LoVo (cell line): ENCODE measurements at regions not wholly inside any gene's neighbourhood (a gene's known extent, or its start where the extent isn't known, plus 50 kb on each side); places are given as distances from the start of the nearest gene placed in this dataset.

Experiments used
- DNase-seq: peaks from one replicate; pipeline ENCODE4 v3.0.0-alpha.2; 2016; ENCODE audit warnings: low spot score

GRCh38 chr2:172153156-172153555 is 50.5 kb upstream of the DLX2 start:
- no peak for DNase-seq

GRCh38 chr2:172153757-172154156 is 51.1 kb upstream of the DLX2 start:
- no peak for DNase-seq

DNA sequence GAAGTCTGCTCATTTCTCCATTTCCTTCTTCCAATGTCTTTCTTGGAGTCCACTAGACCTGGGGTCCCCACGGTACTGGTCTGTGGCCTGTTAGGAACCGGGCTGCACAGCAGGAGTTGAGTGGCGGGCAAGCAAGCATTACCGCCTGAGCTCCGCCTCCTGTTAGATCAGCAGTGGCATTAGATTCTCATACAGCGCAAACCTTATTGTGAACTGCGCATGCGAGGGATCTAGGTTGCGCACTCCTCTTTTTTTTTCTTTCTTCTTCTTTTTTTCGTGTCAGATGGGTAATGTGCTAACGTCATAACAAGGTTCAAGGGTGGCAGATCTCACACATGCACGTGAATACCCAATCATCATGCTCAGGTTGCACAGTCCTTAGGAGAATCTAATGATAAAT is 53.1 kb upstream of the DLX2 start:
- DNase-seq, result no peak

DNA sequence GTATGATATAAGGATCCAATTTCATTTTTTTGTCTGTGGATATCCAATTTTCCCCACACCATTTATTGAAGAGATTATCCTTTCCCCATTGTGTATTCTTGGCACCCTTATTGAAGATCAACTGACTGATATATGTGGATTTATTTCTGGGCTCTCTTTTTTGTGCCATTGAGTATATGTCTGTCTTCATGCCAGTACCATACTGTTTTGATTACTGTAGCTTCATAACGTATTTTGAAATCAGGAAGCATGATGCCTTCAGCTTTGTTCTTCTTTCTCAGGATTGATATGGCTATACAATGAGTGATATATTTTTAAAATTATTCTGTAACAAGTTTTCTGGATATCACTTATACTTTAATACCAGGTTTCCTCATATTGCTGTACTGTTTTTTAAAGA is 58.1 kb upstream of the DLX2 start:
- DNase-seq, result no peak

DNA sequence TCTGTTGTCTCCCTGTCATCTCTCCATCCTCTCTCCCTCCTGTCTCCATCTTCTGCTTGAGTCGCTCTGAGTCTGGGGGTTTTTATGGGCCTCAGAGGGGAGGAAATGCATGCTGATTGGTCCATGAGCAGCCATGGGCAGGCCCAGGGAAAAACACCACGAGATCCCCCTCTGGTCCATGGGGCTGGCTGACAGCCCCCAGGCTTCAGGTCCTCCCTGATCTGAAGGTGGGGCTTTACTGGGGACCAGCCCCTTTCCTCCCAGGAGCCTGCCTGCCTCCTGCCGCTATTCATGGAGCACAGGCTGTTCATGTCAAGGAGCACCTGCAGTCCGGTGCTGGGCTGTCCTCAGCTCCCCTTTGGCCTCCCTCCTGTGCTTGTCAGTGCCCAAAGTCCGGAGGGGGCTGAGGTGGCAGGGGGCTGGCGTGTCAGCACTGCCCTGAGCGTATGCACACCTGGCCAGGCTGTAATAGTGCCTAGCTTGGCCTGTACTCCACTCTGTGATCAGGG is 59.6 kb upstream of the DLX2 start:
- no peak for DNase-seq

- no peak for DNase-seq
Observed at GRCh38 chr2:172162739-172163336, 60.1 kb upstream of the DLX2 start.

GRCh38 chr2:172168917-172169346 is 66.2 kb upstream of the DLX2 start:
- peak; percentile 22 for DNase-seq

DNA sequence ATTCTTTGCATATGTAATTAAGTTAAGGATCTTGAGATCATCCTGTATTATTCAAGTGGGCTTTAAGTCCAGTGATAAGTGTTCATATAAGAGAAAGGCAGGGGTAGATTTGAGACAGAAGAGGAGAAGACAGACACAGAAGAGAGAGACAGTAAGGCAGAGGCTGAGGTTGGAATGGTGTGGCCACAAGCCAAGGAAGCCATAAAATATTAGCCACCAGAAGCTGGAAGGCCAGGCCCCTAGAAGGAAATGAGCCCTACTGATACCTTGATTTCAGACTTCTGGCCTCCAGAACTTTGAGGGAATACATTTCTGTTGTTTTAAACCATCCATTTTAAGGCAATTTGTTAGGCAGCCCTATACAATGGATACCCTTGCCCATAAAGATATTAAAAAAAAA is 66.9 kb upstream of the DLX2 start:
- peak; percentile 45 for DNase-seq

DNA sequence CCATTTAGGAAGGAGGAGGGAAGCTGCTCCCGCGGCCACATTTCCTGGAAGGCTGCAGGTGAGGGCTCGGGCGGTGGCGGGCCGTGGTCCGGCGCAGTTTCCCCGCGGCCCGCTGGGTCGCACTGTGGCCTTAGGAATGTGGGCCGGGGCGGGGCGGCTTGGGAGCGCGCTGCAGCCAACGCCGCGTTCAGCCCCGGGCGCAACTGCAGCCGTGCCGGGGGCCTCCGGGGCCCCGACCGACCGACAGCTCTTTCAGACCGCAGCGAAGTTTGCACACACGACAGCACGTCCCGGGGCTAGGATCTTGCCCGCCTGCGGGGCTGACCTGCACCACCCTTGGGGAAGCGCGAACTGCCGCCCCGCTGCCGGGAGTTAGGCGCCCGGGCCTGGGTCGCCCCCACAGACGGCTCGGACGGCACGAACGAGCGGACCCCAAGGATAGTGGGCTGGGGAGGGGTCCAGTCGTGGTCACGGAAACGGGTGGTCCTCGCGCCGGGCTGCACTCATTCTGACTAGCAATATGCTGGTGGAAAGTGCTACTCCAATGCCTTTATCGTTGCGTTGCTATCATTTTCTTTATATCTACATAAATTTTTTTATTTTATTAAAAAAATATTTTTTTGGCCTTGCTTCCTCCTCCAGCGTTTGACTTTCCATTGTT is 69.9 kb upstream of the DLX2 start:
- DNase-seq, result peak; percentile 88

DNA sequence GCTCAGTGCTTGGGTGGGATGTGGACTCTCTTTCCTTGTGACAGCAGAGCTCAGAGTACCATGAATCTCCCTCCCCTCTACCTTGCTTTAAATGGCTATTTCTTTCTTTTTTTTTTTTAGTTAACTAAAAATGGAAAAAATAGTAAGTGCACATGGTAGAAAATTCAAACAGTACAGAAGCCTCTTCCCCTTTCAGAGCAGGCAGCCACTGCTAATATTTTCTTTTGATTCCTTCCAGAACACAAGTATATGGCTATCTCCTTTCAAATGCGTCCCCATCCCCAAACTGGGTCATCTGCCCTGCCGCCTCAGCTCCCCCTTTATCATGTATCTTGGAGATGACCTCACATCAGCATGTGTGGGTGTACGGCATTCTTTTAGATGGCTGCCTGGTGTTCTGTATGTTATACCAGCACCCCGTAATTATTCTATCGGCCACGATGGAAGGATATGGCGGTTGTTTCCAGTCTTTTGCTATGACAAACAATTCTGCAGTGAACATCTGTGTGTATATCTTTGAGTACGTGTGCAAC is 70.5 kb upstream of the DLX2 start:
- no peak for DNase-seq

- DNase-seq, result no peak
Observed at GRCh38 chr2:172177581-172177980, 74.9 kb upstream of the DLX2 start.

DNA sequence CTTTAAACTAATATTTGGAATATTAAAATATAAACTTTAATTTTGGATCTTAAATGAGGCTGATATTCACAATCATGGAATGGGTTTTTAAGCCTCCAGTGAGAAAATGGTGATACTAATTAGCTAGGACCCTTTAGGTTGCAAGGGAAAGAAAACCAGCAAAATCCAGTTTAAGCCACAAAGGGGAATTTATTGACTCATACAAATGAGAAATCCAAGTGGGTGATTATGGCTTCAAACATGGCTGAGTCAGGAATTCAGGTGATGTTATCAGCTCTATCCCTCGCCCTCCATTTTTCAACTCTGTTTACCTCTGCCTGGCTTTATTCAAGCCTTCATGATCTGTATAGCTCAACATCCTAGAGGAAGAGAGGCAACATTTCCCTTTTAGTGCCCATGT is 75.3 kb upstream of the DLX2 start:
- DNase-seq, result peak; percentile 36

DNA sequence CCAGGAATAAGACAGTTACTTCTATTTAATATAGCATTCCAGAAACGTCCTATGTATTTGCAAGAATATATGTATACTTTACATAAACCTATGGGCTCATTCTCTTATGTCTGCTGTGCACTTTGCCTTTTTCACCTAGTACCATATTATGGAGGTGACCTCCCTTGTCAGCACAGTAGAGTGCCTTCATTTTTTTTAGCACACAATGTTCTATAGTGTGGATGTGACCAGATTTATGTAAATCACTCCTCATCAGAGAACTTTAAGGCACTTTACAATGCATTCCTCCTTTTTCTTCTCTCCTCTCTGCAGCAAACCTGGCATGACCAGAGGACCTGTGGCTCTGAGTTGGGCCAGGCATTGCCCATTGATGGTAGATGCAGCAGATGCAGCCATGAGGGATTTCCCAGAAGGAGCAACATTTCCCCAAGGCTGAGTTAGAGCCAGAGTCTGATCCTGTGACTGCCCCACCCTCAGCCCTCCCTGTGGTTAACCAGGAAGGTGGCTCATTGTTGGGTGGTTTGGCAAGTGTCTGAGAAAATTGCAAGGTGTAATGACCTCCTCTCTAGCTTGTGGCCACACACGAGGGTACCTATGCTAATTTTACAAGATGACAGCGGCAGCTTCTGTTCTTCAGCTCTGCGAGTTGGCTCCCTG is 76.5 kb upstream of the DLX2 start:
- DNase-seq, result peak; percentile 72

DNA sequence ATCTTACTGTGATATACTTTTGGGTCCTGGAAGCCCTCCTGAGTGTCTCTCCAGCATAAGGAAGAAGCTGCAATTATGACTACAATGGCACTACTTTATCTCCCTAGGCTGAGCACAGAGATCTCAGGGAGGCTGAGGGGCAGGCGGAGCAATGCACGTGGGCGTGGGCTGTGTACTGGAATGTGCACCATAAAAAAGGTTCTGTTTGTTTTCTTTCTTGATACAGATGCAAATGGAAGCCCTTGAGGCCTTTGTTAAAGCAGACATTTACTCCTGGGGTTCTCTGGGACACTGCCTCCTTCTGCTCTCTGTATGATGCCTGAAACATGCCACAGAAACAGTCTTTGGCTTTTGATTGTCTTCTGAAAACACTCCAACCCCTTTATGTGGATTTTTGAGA is 79.1 kb upstream of the DLX2 start:
- DNase-seq, result peak; percentile 74

GRCh38 chr2:172182624-172183023 is 79.9 kb upstream of the DLX2 start:
- DNase-seq, result no peak

DNA sequence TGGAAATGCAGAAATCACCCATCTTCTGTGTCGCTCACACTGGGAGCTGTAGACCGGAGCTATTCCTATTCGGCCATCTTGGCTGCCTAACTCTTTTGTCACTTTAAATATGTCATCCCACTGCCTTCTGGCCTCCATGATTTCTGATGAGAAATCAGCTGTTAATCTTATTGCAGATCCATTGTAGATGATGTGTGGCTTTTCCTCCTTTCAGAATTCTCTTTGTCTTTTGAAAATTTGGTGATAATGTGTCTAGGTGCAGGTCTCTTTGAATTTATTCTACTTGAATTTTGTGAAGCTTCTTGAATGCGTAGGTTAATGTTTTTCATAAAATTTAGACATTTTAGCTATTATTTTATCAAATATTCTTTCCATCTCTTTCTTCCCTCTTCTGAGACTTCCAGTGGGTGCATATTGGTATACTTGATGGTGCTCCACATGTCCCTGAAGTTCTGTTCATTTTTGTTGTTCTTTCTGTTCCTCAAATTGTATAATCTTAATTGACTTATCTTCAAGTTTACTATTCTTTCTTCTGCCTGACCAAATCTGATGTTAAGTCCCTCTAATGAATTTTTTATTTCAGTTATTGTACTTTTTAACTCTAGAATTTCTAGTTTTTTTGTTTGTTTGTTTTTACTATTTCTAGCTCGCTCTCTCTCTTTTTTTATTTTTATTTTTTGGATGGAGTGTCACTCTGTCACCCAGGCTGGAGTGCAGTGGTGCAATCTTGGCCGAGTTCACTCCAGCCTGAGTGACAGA is 90.8 kb upstream of the DLX2 start:
- no peak for DNase-seq

- DNase-seq, result peak; percentile 91
Observed at GRCh38 chr2:172195836-172196376, 93.2 kb upstream of the DLX2 start.

GRCh38 chr2:172196768-172197431 is 94.2 kb upstream of the DLX2 start:
- DNase-seq, result peak; percentile 80

- no peak for DNase-seq
Observed at GRCh38 chr2:172198361-172198760, 95.7 kb upstream of the DLX2 start.

DNA sequence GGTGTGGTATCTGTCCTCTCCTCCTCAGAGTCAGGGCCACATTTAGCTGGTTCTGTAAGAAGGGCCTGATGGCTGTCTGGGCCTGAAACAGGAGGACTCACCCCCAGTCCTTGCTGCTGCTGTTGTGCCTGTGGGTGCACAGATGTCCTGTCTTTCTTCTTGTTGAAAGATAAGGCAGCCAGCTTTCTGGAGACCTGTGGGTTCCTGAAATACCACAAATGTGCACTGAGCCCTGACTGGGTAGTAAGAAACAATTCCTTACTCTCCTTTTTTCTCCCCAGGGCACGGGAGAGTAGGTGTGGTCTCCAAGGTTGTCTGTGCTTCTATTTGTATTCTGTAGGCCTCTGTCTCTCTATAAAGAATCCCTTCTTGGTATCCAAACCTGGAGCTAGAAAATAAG is 96.2 kb upstream of the DLX2 start:
- no peak for DNase-seq

DNA sequence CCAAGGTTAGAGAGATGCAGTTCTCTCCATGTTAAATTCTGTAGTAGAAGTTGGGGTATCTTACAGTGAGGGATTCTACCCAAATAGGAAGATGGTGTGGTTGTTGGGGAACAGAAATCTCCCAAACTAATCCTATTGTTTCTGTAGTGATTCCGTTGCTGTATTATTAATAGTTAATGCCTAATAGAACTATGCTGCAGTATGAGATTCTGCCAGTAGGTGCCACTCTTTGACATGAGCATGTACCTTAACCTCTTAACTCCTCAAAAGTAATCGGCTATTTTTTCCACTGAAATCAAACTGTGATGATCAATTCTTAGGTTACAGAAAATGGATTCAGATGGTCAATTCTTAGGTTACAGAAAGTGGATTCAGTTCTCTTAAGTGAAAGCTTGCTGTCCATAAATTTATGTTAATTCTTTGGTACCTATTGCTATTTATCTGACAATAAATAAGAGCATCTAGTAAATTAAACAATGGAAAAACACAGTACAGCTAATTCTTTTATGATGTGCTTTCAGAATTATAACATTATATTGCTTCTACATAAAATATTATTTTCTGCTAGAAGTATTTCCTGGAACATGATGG is 97.9 kb upstream of the DLX2 start:
- DNase-seq, result no peak
